ENCODE measurements at regions not wholly inside any gene's neighbourhood (a gene's known extent, or its start where the extent isn't known, plus 50 kb on each side); places are given as distances from the start of the nearest gene placed in this dataset.

DNA sequence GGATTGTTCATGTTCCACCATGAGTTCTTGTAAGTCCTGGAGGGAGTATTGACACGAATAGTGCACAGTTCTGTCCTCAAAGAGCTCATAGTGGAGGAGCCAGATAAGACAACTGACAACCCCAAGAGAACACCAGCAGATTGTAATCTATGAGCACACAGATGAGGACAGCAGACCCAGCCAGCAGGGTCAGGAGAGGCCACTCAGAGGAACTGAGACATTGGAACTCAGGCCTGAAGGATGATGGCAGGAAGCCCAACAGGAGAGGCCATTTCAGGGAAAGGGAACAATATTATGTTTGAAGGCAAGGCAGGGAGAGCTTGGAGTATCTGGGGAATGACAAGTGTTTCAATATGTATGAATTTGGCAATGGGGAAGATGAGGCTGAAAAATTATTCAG is 63.7 kb upstream of the IPO5 start:
- Histone ChIP-seq H3K18ac (ENCODE audit: extremely low read depth, low read length) (no peak overlapping the region), H3K23me2 (ENCODE audit: low read depth, low read length) (no peaks in the 10 kb centered on the region), H3K23ac (ENCODE audit: insufficient read length) (no peak overlapping the region), H3K14ac (ENCODE audit: insufficient read length) (no peak overlapping the region), H2BK20ac (ENCODE audit: low read length) (no peak overlapping the region), H2AFZ (ENCODE audit: low read length) (no peak overlapping the region), H2BK120ac (replicated peaks; ENCODE audit: low read depth, low read length) (no peak overlapping the region), H4K8ac (ENCODE audit: extremely low read depth, insufficient read depth, low read length) (no peak overlapping the region), H3K9ac (replicated peaks in 1 of 4; ENCODE audit: extremely low read depth in 1 of 4, low read depth in 3 of 4, low read length in 3 of 4) (no peak overlapping the region), H2BK12ac (ENCODE audit: low read depth, low read length) (no peak overlapping the region), H2BK15ac (ENCODE audit: low read length) (no peak overlapping the region), H3K4me2 (ENCODE audit: insufficient read depth in 1 of 2, low read depth in 2 of 2, low read length in 2 of 2) (no peak overlapping the region), H2AK5ac (ENCODE audit: low read depth, low read length) (no peak overlapping the region), H3K79me1 (ENCODE audit: low read depth, low read length) (no peaks in the 10 kb centered on the region), H3K27me3 (replicated peaks in 1 of 4; ENCODE audit: control insufficient read depth in 3 of 4, extremely low read depth in 1 of 4, insufficient read depth in 3 of 4, low read length in 3 of 4) (no peaks in the 10 kb centered on the region), H3K56ac (replicated peaks; ENCODE audit: insufficient read length, low read depth, low read length) (no peak overlapping the region), H3K4me3 (ENCODE audit: extremely low read depth in 1 of 4, insufficient read depth in 2 of 4, low read depth in 3 of 4, low read length in 4 of 4) (no peak overlapping the region), H3K36me3 (ENCODE audit: control insufficient read depth in 2 of 4, insufficient read depth in 4 of 4, low read length in 3 of 4) (no peaks in the 10 kb centered on the region), H4K91ac (replicated peaks; ENCODE audit: insufficient read length, low read length) (no peak overlapping the region), H2BK5ac (ENCODE audit: low read depth, low read length) (no peak overlapping the region), H4K20me1 (replicated peaks in 1 of 2; ENCODE audit: control insufficient read depth in 1 of 2, insufficient read depth in 2 of 2, low read length in 2 of 2) (no peaks in the 10 kb centered on the region), H3K4ac (replicated peaks; ENCODE audit: insufficient read length, low read depth, low read length) (no peak overlapping the region), H3K4me1 (replicated peaks in 1 of 4; ENCODE audit: control insufficient read depth in 3 of 4, insufficient read depth in 4 of 4, low read length in 3 of 4) (no peaks in the 10 kb centered on the region; a peak in 1 of 7 replicates), H4K5ac (ENCODE audit: insufficient read length, low read depth, low read length) (no peak overlapping the region), H3K27ac (ENCODE audit: low read depth, low read length) (no peak overlapping the region), H3K9me3 (ENCODE audit: insufficient read depth in 2 of 2, low read depth in 1 of 2, low read length in 1 of 2) (peaks cover 0 to 2% of the 10 kb centered on the region in 2 experiments; a peak in 2 of 4 replicates), H3K79me2 (ENCODE audit: control insufficient read depth in 1 of 2, insufficient read depth in 2 of 2, low read length in 2 of 2) (no peaks in the 10 kb centered on the region)
- FAIRE-seq (no peak), DNase-seq (ENCODE audit: low read depth in 1 of 2, low spot score in 2 of 2) (no peak)
- 93% methylated on average over 1 of the region's 1 CpG; no CpG with 5 or more reads in 1 of the 2 experiments for WGBS, 2 experiments (ENCODE audit: extremely low coverage in 1 of 2, insufficient coverage in 1 of 2, insufficient read length in 1 of 2, insufficient replicate concordance in 2 of 2, low coverage in 1 of 2, low lambda C conversion rate in 2 of 2, missing lambda C conversion rate in 1 of 2)
- CTCF ChIA-PET (ENCODE audit: partially characterized antibody): interaction anchor here (0.8 kb wide), 1 partner anchor 22 kb away, joined by 4 read pairs; no protein-coding TSS in a partner anchor
- POLR2A ChIA-PET (ENCODE audit: partially characterized antibody): no interaction called here
- TF ChIP-seq, protein P1, sequence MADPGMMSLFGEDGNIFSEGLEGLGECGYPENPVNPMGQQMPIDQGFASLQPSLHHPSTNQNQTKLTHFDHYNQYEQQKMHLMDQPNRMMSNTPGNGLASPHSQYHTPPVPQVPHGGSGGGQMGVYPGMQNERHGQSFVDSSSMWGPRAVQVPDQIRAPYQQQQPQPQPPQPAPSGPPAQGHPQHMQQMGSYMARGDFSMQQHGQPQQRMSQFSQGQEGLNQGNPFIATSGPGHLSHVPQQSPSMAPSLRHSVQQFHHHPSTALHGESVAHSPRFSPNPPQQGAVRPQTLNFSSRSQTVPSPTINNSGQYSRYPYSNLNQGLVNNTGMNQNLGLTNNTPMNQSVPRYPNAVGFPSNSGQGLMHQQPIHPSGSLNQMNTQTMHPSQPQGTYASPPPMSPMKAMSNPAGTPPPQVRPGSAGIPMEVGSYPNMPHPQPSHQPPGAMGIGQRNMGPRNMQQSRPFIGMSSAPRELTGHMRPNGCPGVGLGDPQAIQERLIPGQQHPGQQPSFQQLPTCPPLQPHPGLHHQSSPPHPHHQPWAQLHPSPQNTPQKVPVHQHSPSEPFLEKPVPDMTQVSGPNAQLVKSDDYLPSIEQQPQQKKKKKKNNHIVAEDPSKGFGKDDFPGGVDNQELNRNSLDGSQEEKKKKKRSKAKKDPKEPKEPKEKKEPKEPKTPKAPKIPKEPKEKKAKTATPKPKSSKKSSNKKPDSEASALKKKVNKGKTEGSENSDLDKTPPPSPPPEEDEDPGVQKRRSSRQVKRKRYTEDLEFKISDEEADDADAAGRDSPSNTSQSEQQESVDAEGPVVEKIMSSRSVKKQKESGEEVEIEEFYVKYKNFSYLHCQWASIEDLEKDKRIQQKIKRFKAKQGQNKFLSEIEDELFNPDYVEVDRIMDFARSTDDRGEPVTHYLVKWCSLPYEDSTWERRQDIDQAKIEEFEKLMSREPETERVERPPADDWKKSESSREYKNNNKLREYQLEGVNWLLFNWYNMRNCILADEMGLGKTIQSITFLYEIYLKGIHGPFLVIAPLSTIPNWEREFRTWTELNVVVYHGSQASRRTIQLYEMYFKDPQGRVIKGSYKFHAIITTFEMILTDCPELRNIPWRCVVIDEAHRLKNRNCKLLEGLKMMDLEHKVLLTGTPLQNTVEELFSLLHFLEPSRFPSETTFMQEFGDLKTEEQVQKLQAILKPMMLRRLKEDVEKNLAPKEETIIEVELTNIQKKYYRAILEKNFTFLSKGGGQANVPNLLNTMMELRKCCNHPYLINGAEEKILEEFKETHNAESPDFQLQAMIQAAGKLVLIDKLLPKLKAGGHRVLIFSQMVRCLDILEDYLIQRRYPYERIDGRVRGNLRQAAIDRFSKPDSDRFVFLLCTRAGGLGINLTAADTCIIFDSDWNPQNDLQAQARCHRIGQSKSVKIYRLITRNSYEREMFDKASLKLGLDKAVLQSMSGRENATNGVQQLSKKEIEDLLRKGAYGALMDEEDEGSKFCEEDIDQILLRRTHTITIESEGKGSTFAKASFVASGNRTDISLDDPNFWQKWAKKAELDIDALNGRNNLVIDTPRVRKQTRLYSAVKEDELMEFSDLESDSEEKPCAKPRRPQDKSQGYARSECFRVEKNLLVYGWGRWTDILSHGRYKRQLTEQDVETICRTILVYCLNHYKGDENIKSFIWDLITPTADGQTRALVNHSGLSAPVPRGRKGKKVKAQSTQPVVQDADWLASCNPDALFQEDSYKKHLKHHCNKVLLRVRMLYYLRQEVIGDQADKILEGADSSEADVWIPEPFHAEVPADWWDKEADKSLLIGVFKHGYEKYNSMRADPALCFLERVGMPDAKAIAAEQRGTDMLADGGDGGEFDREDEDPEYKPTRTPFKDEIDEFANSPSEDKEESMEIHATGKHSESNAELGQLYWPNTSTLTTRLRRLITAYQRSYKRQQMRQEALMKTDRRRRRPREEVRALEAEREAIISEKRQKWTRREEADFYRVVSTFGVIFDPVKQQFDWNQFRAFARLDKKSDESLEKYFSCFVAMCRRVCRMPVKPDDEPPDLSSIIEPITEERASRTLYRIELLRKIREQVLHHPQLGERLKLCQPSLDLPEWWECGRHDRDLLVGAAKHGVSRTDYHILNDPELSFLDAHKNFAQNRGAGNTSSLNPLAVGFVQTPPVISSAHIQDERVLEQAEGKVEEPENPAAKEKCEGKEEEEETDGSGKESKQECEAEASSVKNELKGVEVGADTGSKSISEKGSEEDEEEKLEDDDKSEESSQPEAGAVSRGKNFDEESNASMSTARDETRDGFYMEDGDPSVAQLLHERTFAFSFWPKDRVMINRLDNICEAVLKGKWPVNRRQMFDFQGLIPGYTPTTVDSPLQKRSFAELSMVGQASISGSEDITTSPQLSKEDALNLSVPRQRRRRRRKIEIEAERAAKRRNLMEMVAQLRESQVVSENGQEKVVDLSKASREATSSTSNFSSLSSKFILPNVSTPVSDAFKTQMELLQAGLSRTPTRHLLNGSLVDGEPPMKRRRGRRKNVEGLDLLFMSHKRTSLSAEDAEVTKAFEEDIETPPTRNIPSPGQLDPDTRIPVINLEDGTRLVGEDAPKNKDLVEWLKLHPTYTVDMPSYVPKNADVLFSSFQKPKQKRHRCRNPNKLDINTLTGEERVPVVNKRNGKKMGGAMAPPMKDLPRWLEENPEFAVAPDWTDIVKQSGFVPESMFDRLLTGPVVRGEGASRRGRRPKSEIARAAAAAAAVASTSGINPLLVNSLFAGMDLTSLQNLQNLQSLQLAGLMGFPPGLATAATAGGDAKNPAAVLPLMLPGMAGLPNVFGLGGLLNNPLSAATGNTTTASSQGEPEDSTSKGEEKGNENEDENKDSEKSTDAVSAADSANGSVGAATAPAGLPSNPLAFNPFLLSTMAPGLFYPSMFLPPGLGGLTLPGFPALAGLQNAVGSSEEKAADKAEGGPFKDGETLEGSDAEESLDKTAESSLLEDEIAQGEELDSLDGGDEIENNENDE (IDR thresholded peaks at IDR 0.05; ENCODE audit: insufficient replicate concordance, low read length): no peak
